Esophagus (tissue), 2 donors: ENCODE measurements at regions not wholly inside any gene's neighbourhood (a gene's known extent, or its start where the extent isn't known, plus 50 kb on each side); places are given as distances from the start of the nearest gene placed in this dataset.

Experiments
- H3K27ac ChIP-seq, 2 donors: one replicate each; pipeline ENCODE4 v1.5.1; 2013; ENCODE audit warnings: low read depth in 2 of 2, mild to moderate bottlenecking in 2 of 2, inconsistent platforms in 1 of 2, low read length in 1 of 2, moderate library complexity in 1 of 2
- H3K27me3 ChIP-seq, 2 donors: one replicate each; pipeline ENCODE4 v1.6.1; 2013; ENCODE audit warnings: low read length in 2 of 2, control low read depth in 1 of 2, mild to moderate bottlenecking in 1 of 2; ENCODE audit not compliant: insufficient read depth in 2 of 2, control insufficient read depth in 1 of 2
- H3K36me3 ChIP-seq, 2 donors: one replicate each; pipeline ENCODE4 v1.6.1; 2013; ENCODE audit warnings: low read length in 1 of 2; ENCODE audit not compliant: control insufficient read depth in 2 of 2, insufficient read depth in 2 of 2
- H3K4me1 ChIP-seq, 2 donors: one replicate each; pipeline ENCODE4 v1.6.1; 2013; ENCODE audit warnings: low read length in 1 of 2; ENCODE audit not compliant: control insufficient read depth in 2 of 2, insufficient read depth in 2 of 2
- H3K4me3 ChIP-seq, 2 donors: one replicate each; pipeline ENCODE4 v1.5.1; 2013; ENCODE audit warnings: low read length in 2 of 2, mild to moderate bottlenecking in 2 of 2, low read depth in 1 of 2, moderate library complexity in 1 of 2
- H3K9me3 ChIP-seq, 2 donors: one replicate each; pipeline ENCODE4 v1.6.1; 2013; ENCODE audit warnings: mild to moderate bottlenecking in 2 of 2, low read depth in 1 of 2, low read length in 1 of 2, moderate library complexity in 1 of 2; ENCODE audit not compliant: control insufficient read depth in 2 of 2, insufficient read depth in 1 of 2
- WGBS, 2 donors: extraction: QIAGEN DNeasy Blood & Tissue Kit; methylation state at CpG; one replicate each; pipeline ENCODE4 v1.1.7; 2013; 5-methylcytosine and 5-hydroxymethylcytosine counted together
- donor health status: healthy with polysubstance abuse.
- donor health status: Bipolar disorder and iron deficiency.

DNA sequence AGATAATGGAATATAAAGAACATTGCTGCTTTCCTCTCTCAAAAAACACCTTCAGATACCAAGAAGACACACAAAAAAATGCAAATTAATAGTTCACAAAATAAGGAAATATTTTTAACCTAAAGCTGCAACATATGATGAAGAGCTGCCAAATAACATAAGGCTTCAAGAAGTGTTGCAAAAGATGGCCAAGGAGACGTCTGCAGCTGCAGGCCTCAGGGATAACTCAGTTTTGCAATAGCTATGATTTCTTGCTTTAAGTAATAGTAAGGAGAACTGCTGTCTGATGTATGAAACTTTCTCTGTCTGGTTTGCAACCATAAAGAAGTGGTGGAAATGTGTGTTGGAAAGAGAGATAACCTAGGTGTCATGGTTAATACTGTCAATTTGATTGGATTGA is 1237.5 kb downstream of the MRPL39 start:
- Histone ChIP-seq H3K4me1 (no peaks in the 10 kb centered on the region), H3K27me3 (no peaks in the 10 kb centered on the region), H3K4me3 (no peak overlapping the region), H3K36me3 (no peaks in the 10 kb centered on the region), H3K9me3 (peaks cover 0 to 2% of the 10 kb centered on the region in 2 donors), H3K27ac (no peak overlapping the region)
- 33 to 48% methylated on average over 1 of the region's 1 CpG for WGBS, 2 donors

DNA sequence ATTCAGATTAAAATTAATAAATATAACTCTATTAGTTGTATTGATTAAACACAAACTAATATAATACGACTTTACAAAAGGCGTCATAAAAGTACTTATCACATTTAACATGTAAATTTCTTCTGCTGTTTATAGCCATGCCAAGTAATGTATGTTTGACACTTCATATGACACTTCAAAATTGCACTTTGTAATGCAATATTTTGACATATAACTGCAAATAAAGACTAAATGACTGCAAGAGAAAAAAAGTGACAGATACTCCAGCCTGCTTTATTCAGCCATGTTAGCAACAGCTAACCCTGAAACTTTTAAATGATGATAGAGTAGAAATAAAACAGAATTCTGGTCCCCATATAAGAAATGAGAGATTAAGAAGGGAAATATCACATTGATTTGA is 1238.0 kb downstream of the MRPL39 start:
- Histone ChIP-seq H3K27ac (no peak overlapping the region), H3K4me3 (no peak overlapping the region), H3K36me3 (no peaks in the 10 kb centered on the region), H3K27me3 (no peaks in the 10 kb centered on the region), H3K9me3 (peaks cover 0 to 2% of the 10 kb centered on the region in 2 donors), H3K4me1 (no peaks in the 10 kb centered on the region)
- 82 to 85% methylated on average over 2 of the region's 2 CpGs for WGBS, 2 donors

DNA sequence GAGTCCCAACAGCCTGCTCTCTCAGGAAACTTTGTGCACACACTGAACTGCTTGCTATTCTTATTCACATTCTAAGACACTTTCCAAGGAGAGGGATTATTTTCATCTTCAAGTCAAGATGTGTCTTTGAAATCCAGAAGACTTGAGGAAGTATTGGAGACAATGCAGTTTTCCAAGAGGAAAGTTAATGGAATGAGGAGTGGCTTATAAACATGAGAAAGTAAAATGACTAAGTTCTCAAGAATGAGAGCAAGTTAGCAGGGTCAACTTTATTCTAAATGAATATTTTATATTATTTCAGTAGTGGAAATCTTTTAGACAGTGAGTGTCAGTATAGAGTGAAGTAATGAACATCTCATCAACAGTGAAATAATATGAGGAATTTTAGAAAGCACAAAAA is 1239.3 kb downstream of the MRPL39 start:
- Histone ChIP-seq H3K4me3 (no peak overlapping the region), H3K36me3 (no peaks in the 10 kb centered on the region), H3K9me3 (peaks cover 0 to 2% of the 10 kb centered on the region in 2 donors), H3K27ac (no peak overlapping the region), H3K27me3 (no peaks in the 10 kb centered on the region), H3K4me1 (no peaks in the 10 kb centered on the region)

DNA sequence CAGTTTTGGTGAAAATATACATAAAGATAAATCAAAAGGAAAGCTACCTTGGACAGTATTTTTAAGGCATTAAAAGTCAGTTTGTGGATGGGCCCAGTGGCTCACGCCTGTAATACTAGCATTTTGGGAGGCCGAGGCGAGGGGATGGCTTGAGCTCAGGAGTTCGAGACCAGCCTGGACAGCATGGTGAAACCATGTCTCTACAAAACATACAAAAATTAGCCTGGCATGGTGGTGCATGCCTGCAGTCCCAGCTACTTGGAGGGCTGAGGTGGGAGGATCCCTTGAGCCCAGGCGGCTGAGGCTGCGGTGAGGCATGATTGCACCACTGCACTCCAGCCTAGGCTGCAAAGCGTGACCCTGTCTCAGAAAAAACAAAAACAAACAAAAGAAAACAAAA is 1253.8 kb downstream of the MRPL39 start:
- Histone ChIP-seq H3K4me1 (no peaks in the 10 kb centered on the region), H3K4me3 (no peak overlapping the region), H3K9me3 (no peaks in the 10 kb centered on the region), H3K27ac (no peak overlapping the region), H3K27me3 (no peaks in the 10 kb centered on the region), H3K36me3 (no peaks in the 10 kb centered on the region)
- WGBS, 2 donors = 78 to 82% methylated on average over 7 of the region's 7 CpGs

DNA sequence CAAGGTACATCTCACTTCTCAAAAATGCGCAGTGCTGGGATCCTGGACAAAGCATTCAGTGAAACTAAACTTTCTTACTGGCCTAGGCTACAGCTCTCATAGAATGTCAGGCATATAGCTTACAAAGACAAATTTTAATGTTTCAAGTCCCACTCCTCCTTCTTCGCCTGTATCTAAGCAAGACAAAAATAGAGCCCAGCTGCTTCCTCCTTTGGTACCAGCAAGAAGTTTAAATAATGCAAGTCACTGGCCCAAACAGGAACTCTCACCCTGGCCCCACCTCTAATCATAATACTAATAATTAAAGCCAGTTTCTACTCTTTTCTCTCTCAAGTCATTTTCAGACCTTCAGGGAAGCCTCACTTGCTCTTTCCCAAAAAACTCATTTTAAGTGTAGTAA is 1267.9 kb downstream of the MRPL39 start:
- Histone ChIP-seq H3K27ac (no peak overlapping the region), H3K36me3 (no peaks in the 10 kb centered on the region), H3K4me3 (no peak overlapping the region), H3K4me1 (no peaks in the 10 kb centered on the region), H3K9me3 (peaks cover 2 to 3% of the 10 kb centered on the region in 2 donors), H3K27me3 (no peaks in the 10 kb centered on the region)
- WGBS, 2 donors = 60 to 68% methylated on average over 2 of the region's 2 CpGs

DNA sequence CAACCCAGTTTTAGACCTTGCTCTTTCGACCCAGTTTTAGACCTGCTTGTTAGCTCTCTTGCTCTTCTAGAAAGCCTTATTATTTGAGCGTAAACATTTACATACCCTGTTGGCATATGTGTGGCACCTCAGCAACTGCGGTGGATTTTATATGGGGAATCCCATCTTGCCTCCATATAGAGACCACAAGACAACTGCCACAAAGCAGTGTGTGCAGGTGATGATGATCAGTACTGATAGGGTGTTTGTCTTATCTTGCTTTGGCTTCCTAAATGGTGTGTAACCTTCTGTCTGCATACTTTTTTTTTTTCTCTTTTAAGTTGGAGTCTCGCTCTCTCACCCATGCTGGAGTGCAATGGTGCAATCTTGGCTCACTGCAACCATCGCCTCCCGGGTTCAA is 1270.8 kb downstream of the MRPL39 start:
- Histone ChIP-seq H3K4me1 (no peaks in the 10 kb centered on the region), H3K4me3 (no peak overlapping the region), H3K36me3 (no peaks in the 10 kb centered on the region), H3K27me3 (no peaks in the 10 kb centered on the region), H3K27ac (no peak overlapping the region), H3K9me3 (peaks cover 0 to 3% of the 10 kb centered on the region in 2 donors)
- 87 to 96% methylated on average over 6 of the region's 6 CpGs for WGBS, 2 donors

DNA sequence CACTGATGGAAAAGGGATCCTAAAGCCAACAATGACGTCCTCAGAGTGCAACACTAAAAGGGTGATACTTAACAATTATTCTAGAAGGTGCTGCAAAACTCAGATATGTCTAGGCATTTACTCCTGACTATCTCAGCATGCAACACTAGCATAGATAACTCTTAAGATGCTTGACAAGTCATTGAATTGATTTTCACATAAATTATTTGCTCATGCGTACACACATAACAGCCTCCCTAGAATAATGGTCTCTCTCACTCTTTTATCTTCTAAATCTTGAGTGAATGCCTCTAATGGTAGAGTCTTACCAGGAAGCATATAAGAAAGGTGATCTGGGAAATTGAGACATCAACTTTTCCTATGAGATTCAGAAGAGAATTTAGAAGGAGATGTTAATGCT is 1283.7 kb downstream of the MRPL39 start:
- H3K4me3 ChIP-seq = no peak overlapping the region
- H3K27me3 ChIP-seq = no peaks in the 10 kb centered on the region
- H3K9me3 ChIP-seq = no peaks in the 10 kb centered on the region
- H3K27ac ChIP-seq = no peak overlapping the region
- no peaks in the 10 kb centered on the region for H3K36me3 ChIP-seq
- 78 to 80% methylated on average over 2 of the region's 2 CpGs for WGBS, 2 donors
- H3K4me1 ChIP-seq = no peaks in the 10 kb centered on the region

DNA sequence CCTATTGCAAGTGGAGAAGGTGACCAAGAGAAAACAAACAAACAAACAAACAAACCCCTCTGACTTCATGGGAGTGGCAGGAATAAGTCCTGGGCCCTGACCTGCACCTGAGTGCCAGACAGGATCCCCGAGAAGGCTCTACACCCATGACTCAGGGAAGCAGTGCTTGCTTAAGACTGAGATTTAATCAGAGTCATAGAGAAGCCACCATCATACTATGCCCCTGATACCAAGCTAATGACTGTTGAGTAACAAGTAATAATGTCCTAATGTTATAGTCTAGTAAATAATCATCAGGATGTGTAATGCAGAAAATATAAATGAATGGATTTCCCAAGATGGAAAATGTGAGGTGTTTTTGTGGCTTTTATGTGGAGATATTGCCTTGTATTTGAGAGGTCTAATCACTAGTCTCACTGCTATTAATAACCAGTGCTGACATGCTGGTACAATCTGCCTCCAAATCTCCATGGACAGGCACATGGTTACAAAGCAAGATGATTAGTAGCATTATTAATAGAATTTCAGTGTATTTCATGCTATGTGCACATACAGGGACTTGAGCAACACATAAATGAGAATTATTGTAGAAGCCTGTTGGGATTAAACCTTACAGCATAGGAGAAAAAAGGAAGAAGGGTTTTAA is 1290.9 kb downstream of the MRPL39 start:
- H3K27ac ChIP-seq = no peak overlapping the region
- no peaks in the 10 kb centered on the region for H3K4me1 ChIP-seq
- 0 to 43% methylated on average over 1 of the region's 1 CpG for WGBS, 2 donors
- no peaks in the 10 kb centered on the region for H3K36me3 ChIP-seq
- H3K9me3 ChIP-seq = no peaks in the 10 kb centered on the region
- H3K27me3 ChIP-seq = no peaks in the 10 kb centered on the region
- H3K4me3 ChIP-seq = no peak overlapping the region

DNA sequence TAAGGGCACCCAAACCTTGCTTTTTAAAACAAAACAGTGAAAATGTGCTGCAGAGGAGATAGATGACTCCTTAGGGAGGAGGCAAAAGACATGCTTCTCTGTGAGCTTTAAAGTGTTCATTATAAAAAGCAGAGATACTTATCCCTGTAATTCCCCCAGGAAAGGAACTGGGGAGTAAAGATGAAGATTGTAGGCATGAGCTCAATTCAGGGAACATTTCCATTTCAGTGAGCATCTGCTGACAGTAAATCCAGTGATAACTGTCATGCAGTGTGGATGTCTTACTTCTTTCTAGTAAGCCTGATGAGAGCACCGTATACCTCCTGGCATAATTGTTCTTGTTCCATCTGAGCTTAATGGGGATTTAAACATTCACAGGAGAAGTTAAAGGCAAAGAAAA is 1296.5 kb downstream of the MRPL39 start:
- Histone ChIP-seq H3K4me1 (no peaks in the 10 kb centered on the region), H3K36me3 (no peaks in the 10 kb centered on the region), H3K9me3 (peaks cover 0 to 6% of the 10 kb centered on the region in 2 donors), H3K4me3 (no peak overlapping the region), H3K27ac (no peak overlapping the region), H3K27me3 (no peaks in the 10 kb centered on the region)
- WGBS, 2 donors = 88 to 92% methylated on average over 1 of the region's 1 CpG

DNA sequence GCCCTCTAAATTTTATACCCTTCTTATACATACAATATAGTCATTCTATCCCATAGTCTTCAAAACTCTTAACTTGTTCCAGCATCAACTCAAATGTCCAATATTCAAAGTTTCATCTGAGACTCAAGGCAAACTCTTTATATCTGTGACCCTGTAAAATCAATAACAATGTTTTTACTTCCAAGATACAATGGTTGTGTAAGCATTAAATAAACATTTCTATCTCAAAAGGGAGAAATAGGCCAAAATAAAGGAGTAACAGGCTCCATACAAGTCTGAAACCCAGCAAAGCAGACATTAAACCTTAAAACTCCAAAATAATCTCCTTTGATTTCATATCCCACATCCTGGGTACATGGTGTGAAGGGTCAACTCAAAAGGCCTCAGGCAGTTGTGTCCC is 1299.1 kb downstream of the MRPL39 start:
- H3K36me3 ChIP-seq = no peaks in the 10 kb centered on the region
- peaks cover 0 to 6% of the 10 kb centered on the region in 2 donors for H3K9me3 ChIP-seq
- H3K4me1 ChIP-seq = no peaks in the 10 kb centered on the region
- H3K4me3 ChIP-seq = no peak overlapping the region
- no peak overlapping the region for H3K27ac ChIP-seq
- H3K27me3 ChIP-seq = no peaks in the 10 kb centered on the region
